B cell (primary cell): ENCODE measurements at regions not wholly inside any gene's neighbourhood (a gene's known extent, or its start where the extent isn't known, plus 50 kb on each side); places are given as distances from the start of the nearest gene placed in this dataset.

ENCODE experiments used
- ATAC-seq: fragments of 200-7000 bp; cut with Tn5 transposase; one replicate; pipeline ENCODE4 v1.10.0; 2021; ENCODE audit warnings: low read depth, mild to moderate bottlenecking, moderate number of reproducible peaks, moderate library complexity
- CTCF ChIA-PET: fragments of 350-600 bp; sonication (Branson Sonifier 250); formaldehyde crosslinking; loops from one replicate; lab custom pipeline; 2021; ENCODE audit warnings: antibody characterized with exemption, inconsistent platforms; lab: Charles Lee
- POLR2A ChIA-PET: fragments of 350-600 bp; sonication (Branson Sonifier 250); formaldehyde crosslinking; loops from one replicate; lab custom pipeline; 2021; ENCODE audit warnings: antibody characterized with exemption; lab: Charles Lee
- DNase-seq: peaks from one replicate; pipeline ENCODE4 v3.0.0; 2013
- H2AFZ ChIP-seq: 2 replicates; pipeline ENCODE4 v1.6.1; 2012; ENCODE audit warnings: mild to moderate bottlenecking, low read depth, low read length; ENCODE audit not compliant: insufficient read depth, poor library complexity, severe bottlenecking
- H3K27ac ChIP-seq, 2 donors: 1 replicate in 1 of 2; 2 replicates in 1 of 2; pipeline ENCODE4 v1.5.1; 2012 to 2013; ENCODE audit warnings: low read length in 2 of 2, mild to moderate bottlenecking in 2 of 2, moderate library complexity in 1 of 2
- H3K27me3 ChIP-seq, 4 experiments: fragments of 200-600 bp in 1 of 4; sonication (generic) in 1 of 4; replicated peaks in 1 of 4; 1 replicate in 2 of 4; 2 replicates in 2 of 4; pipeline versions ENCODE4 v1.6.1 to v1.7.0; 2013 to 2016; ENCODE audit warnings: low read length in 3 of 4, mild to moderate bottlenecking in 2 of 4, mixed read lengths in 1 of 4, moderate library complexity in 1 of 4; ENCODE audit not compliant: insufficient read depth in 4 of 4, control insufficient read depth in 3 of 4; ENCODE audit errors: control extremely low read depth in 1 of 4
- H3K36me3 ChIP-seq, 2 experiments: replicated peaks in 1 of 2; 1 replicate in 1 of 2; 2 replicates in 1 of 2; pipeline versions ENCODE4 v1.6.1 to v1.7.1; 2013; ENCODE audit warnings: low read length in 1 of 2; ENCODE audit not compliant: insufficient read depth in 2 of 2, control insufficient read depth in 1 of 2; ENCODE audit errors: control extremely low read depth in 1 of 2, extremely low read depth in 1 of 2
- H3K4me1 ChIP-seq, 2 donors: fragments of 200-600 bp in 1 of 2; sonication (generic) in 1 of 2; 1 replicate in 1 of 2; 2 replicates in 1 of 2; pipeline versions ENCODE4 v1.5.1 to v1.6.1; 2013 to 2017; ENCODE audit warnings: low read length in 2 of 2; ENCODE audit not compliant: control insufficient read depth in 2 of 2, insufficient read depth in 2 of 2
- H3K4me2 ChIP-seq: replicated peaks from 2 replicates; pipeline ENCODE3; 2012; ENCODE audit warnings: mild to moderate bottlenecking, low read depth, low read length; ENCODE audit not compliant: poor library complexity, severe bottlenecking
- H3K4me3 ChIP-seq, 5 experiments: fragments of 200-600 bp in 1 of 5; sonication (generic) in 1 of 5; 1 replicate in 3 of 5; 2 replicates in 2 of 5; pipeline versions ENCODE4 v1.5.1 to v1.7.0; 2011 to 2016; ENCODE audit warnings: low read length in 4 of 5, mild to moderate bottlenecking in 4 of 5, low read depth in 2 of 5, control low read depth in 1 of 5, moderate library complexity in 1 of 5; ENCODE audit not compliant: insufficient read depth in 1 of 5; ENCODE audit errors: control extremely low read depth in 1 of 5, extremely low read depth in 1 of 5
- H3K79me2 ChIP-seq: fragments of 200-600 bp; sonication (generic); one replicate; pipeline ENCODE4 v1.6.0; 2016; ENCODE audit warnings: low read length; ENCODE audit not compliant: control insufficient read depth, insufficient read depth
- H3K9ac ChIP-seq: fragments of 200-600 bp; sonication (generic); 2 replicates; pipeline ENCODE4 v1.6.1; 2017; ENCODE audit warnings: mild to moderate bottlenecking, low read length, moderate library complexity
- H3K9me3 ChIP-seq, 3 donors: one replicate each; pipeline versions ENCODE4 v1.6.1 to v1.7.1; 2013; ENCODE audit warnings: low read length in 2 of 3; ENCODE audit not compliant: control insufficient read depth in 2 of 3, insufficient read depth in 1 of 3; ENCODE audit errors: control extremely low read depth in 1 of 3
- H4K20me1 ChIP-seq: 2 replicates; pipeline ENCODE4 v1.6.0; 2012; ENCODE audit warnings: mild to moderate bottlenecking, low read length; ENCODE audit not compliant: insufficient read depth, control insufficient read depth, poor library complexity, severe bottlenecking
- H3K27ac Mint-ChIP-seq: one replicate; pipeline ENCODE4 v1.8.0; 2021; ENCODE audit warnings: mixed read lengths
- H3K27me3 Mint-ChIP-seq: one replicate; pipeline ENCODE4 v1.8.0; 2021; ENCODE audit warnings: mixed read lengths
- H3K4me1 Mint-ChIP-seq: one replicate; pipeline ENCODE4 v1.8.0; 2021; ENCODE audit warnings: mixed read lengths
- H3K4me3 Mint-ChIP-seq: one replicate; pipeline ENCODE4 v1.8.0; 2021; ENCODE audit warnings: mixed read lengths
- H3K9me3 Mint-ChIP-seq: one replicate; pipeline ENCODE4 v1.8.0; 2022; ENCODE audit warnings: mixed read lengths; ENCODE audit not compliant: insufficient read depth
- CTCF ChIP-seq: fragments of 200-600 bp; IDR thresholded peaks from one replicate; pipeline ENCODE4 v1.8.0; 2022; ENCODE audit warnings: antibody characterized with exemption, mild to moderate bottlenecking
- EZH2 ChIP-seq: IDR thresholded peaks from 2 replicates; pipeline ENCODE4 v1.6.1; 2012; ENCODE audit warnings: borderline replicate concordance, low read depth, mild to moderate bottlenecking, moderate library complexity, low read length; ENCODE audit not compliant: insufficient read depth, poor library complexity, severe bottlenecking
- WGBS: methylation state at CpG from one replicate; pipeline ENCODE4 v1.1.5; 2013; ENCODE audit warnings: missing lambda C conversion rate; ENCODE audit not compliant: insufficient coverage; 5-methylcytosine and 5-hydroxymethylcytosine counted together
- intact Hi-C: fragments of 100-400 bp; cut with micrococcal nuclease; formaldehyde crosslinking; loops from one replicate; pipeline ENCODE4 v1.10.0; 2022

DNA sequence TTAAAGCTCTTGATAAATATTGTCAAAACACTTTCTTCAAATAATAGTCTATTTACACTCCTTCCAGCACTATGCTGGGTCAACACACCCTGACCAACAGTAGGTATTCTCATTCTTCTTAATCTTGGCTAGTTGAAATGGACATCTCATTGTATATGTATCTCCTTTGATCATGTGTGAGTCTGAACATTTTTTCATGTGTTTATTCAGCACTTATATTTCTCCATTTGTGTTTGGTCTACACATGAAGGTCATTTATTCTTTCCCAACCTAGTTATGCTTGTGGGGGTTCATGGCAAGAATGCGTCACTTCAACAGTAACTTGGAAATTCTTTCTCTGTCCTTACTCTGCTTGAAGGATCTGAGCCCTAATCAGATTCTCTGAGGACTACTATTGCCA lies 133.1 kb upstream of the ARID2 start:
- DNase-seq (no peak), ATAC-seq (no peak)
- H3K27ac ChIP-seq = no peak overlapping the region
- Mint-ChIP-seq H3K9me3 (peaks cover 3% of the 10 kb centered on the region), H3K4me1 (no peaks in the 10 kb centered on the region), H3K27me3 (peaks cover 10% of the 10 kb centered on the region), H3K4me3 (no peak overlapping the region), H3K27ac (no peak overlapping the region)
- no peaks in the 10 kb centered on the region for H3K79me2 ChIP-seq
- ChIA-PET POLR2A (no interaction called here), CTCF (no interaction called here)
- peaks cover 0 to 4% (median 1%) of the 10 kb centered on the region in 4 experiments for H3K27me3 ChIP-seq
- H2AFZ ChIP-seq = no peak overlapping the region
- H3K4me1 ChIP-seq = no peaks in the 10 kb centered on the region
- no CpG with 5 or more reads among the region's 1 CpG for WGBS
- H3K9ac ChIP-seq = no peak overlapping the region
- intact Hi-C loops = no loop called here
- H3K36me3 ChIP-seq = no peaks in the 10 kb centered on the region
- no peaks in the 10 kb centered on the region for H4K20me1 ChIP-seq
- H3K9me3 ChIP-seq = no peaks in the 10 kb centered on the region
- H3K4me2 ChIP-seq = no peak overlapping the region
- TF ChIP-seq CTCF = no peak
- TF ChIP-seq EZH2 = no peak
- no peak overlapping the region for H3K4me3 ChIP-seq

DNA sequence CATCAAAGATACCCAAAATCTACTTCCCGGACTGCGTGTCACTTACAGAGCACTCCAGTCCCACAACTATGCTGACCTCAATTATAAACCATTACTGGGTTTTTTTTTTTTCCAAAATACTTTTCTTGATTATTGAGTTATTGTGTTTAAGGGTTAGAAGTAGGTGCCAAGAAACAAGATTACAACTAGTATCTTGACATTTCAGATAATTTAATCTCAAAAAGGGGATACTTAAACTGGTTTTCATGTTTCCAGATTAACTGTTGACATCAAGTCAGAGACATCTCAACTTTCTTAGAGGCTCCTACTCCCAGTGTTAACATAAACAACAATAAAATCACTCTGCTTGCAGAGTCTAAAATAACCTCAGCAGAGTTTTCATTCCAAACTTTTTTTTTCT lies 131.2 kb upstream of the ARID2 start:
- no peak for DNase-seq
- H3K27ac Mint-ChIP-seq = no peak overlapping the region
- no peaks in the 10 kb centered on the region for H3K4me1 Mint-ChIP-seq
- intact Hi-C loops = no loop called here
- Histone ChIP-seq H3K79me2 (no peaks in the 10 kb centered on the region), H3K27ac (no peak overlapping the region), H3K36me3 (no peaks in the 10 kb centered on the region), H2AFZ (no peak overlapping the region), H3K4me2 (no peak overlapping the region), H4K20me1 (no peaks in the 10 kb centered on the region), H3K4me3 (no peak overlapping the region), H3K27me3 (no peaks in the 10 kb centered on the region), H3K4me1 (no peaks in the 10 kb centered on the region), H3K9me3 (no peaks in the 10 kb centered on the region), H3K9ac (no peak overlapping the region)
- no CpG with 5 or more reads among the region's 2 CpGs for WGBS
- ChIA-PET CTCF (interaction anchor here (0.7 to 1.5 kb wide), 3 partner anchors 55 to 130 kb away, joined by 3 to 7 read pairs (median 3); no protein-coding TSS in a partner anchor), POLR2A (no interaction called here)
- peaks cover 8% of the 10 kb centered on the region for H3K27me3 Mint-ChIP-seq
- no peak overlapping the region for H3K4me3 Mint-ChIP-seq
- TF ChIP-seq EZH2 = no peak
- TF ChIP-seq CTCF = no peak
- peaks cover 3% of the 10 kb centered on the region for H3K9me3 Mint-ChIP-seq
- no peak for ATAC-seq
